GM23248 (cell line): ENCODE measurements at regions not wholly inside any gene's neighbourhood (a gene's known extent, or its start where the extent isn't known, plus 50 kb on each side); places are given as distances from the start of the nearest gene placed in this dataset.

ENCODE experiments used
- DNase-seq: peaks from one replicate; pipeline ENCODE4 v3.0.0-alpha.2; 2015
- H2AFZ ChIP-seq: fragments of 200-600 bp; sonication (generic); 2 replicates; pipeline ENCODE4 v1.6.1; 2016; ENCODE audit warnings: antibody characterized with exemption
- H3F3A ChIP-seq: fragments of 200-600 bp; sonication (generic); 2 replicates; pipeline ENCODE4 v1.6.1; 2016; ENCODE audit warnings: mild to moderate bottlenecking, antibody characterized with exemption, mixed run types; ENCODE audit not compliant: insufficient read depth
- H3K27ac ChIP-seq: fragments of 200-600 bp; sonication (generic); 2 replicates; pipeline ENCODE4 v1.5.1; 2016; ENCODE audit warnings: mild to moderate bottlenecking
- H3K27me3 ChIP-seq: fragments of 200-600 bp; sonication (generic); replicated peaks from 2 replicates; pipeline ENCODE4 v1.6.1; 2016; ENCODE audit warnings: mild to moderate bottlenecking; ENCODE audit not compliant: insufficient read depth
- H3K36me3 ChIP-seq: fragments of 200-600 bp; sonication (generic); 2 replicates; pipeline ENCODE4 v1.6.1; 2016; ENCODE audit warnings: low read depth, mild to moderate bottlenecking
- H3K4me1 ChIP-seq: fragments of 200-600 bp; sonication (generic); 2 replicates; pipeline ENCODE4 v1.6.1; 2016; ENCODE audit warnings: mild to moderate bottlenecking; ENCODE audit not compliant: insufficient read depth
- H3K4me2 ChIP-seq: fragments of 200-600 bp; sonication (generic); one replicate; pipeline ENCODE4 v1.6.1; 2016; ENCODE audit warnings: mild to moderate bottlenecking; ENCODE audit not compliant: unreplicated experiment
- H3K4me3 ChIP-seq: fragments of 200-600 bp; sonication (generic); 2 replicates; pipeline ENCODE4 v1.5.1; 2016; ENCODE audit warnings: mild to moderate bottlenecking
- H3K79me2 ChIP-seq: fragments of 200-600 bp; sonication (generic); 2 replicates; pipeline ENCODE4 v1.6.1; 2016; ENCODE audit warnings: mild to moderate bottlenecking; ENCODE audit not compliant: insufficient read depth
- H3K9ac ChIP-seq: fragments of 200-600 bp; sonication (generic); 2 replicates; pipeline ENCODE4 v1.6.1; 2016; ENCODE audit warnings: mild to moderate bottlenecking
- H3K9me2 ChIP-seq: fragments of 200-600 bp; sonication (generic); 2 replicates; pipeline ENCODE4 v1.6.1; 2016; ENCODE audit warnings: mixed run types, mild to moderate bottlenecking, moderate library complexity; ENCODE audit not compliant: insufficient read depth
- H3K9me3 ChIP-seq: fragments of 200-600 bp; sonication (generic); one replicate; pipeline ENCODE4 v1.6.1; 2017; ENCODE audit warnings: low read depth
- H4K20me1 ChIP-seq: fragments of 200-600 bp; sonication (generic); 2 replicates; pipeline ENCODE4 v1.6.0; 2016; ENCODE audit not compliant: insufficient read depth
- EZH2 ChIP-seq: fragments of 200-600 bp; sonication (generic); IDR thresholded peaks from 2 replicates; pipeline ENCODE4 v1.6.1; 2018; ENCODE audit warnings: antibody characterized with exemption, mild to moderate bottlenecking; ENCODE audit not compliant: insufficient read depth, poor library complexity, severe bottlenecking
- EZH2phosphoT487 ChIP-seq: fragments of 200-600 bp; sonication (generic); IDR thresholded peaks from 2 replicates; pipeline ENCODE4 v1.6.1; 2018; ENCODE audit warnings: antibody characterized with exemption, moderate library complexity, mild to moderate bottlenecking, low read depth; ENCODE audit not compliant: insufficient read depth
- WGBS, 2 experiments: methylation state at CpG; one replicate each; pipeline ENCODE4 v1.1.6; 2015 to 2017; ENCODE audit warnings: low lambda C conversion rate in 2 of 2, low coverage in 1 of 2; ENCODE audit errors: missing lambda C conversion rate in 2 of 2; 5-methylcytosine and 5-hydroxymethylcytosine counted together
- in situ Hi-C: fragments of 300-500 bp; cut with MboI; formaldehyde crosslinking; loops from 2 replicates; pipeline ENCODE4 v1.15.0; 2020

DNA sequence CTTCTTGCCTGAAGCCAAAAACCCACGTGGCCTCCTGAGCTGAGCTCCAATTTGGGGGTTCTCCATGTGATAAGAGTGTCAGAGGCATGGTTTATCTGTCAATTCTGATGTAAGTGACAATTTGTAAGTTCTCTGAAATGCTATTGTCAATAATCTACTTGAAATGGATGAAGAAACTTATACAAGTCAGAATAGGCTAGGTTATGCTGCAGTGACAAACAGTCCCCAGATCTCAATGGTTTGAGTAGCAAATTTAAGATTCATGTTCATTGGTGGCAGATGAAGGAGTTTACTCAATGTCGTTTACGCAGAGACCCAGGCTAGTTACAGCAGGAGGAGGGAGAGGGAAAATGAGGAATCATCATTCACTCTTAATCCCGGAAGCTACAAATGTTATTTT lies 352.4 kb downstream of the KIF16B start:
- Histone ChIP-seq H3K4me1 (no peaks in the 10 kb centered on the region), H2AFZ (no peak overlapping the region), H3K9ac (no peak overlapping the region), H3K4me2 (no peak overlapping the region), H3K4me3 (no peak overlapping the region), H3K79me2 (no peaks in the 10 kb centered on the region), H4K20me1 (no peaks in the 10 kb centered on the region), H3K9me2 (no peaks in the 10 kb centered on the region), H3K36me3 (no peaks in the 10 kb centered on the region), H3K9me3 (no peaks in the 10 kb centered on the region), H3K27me3 (no peaks in the 10 kb centered on the region), H3K27ac (no peak overlapping the region), H3F3A (no peaks in the 10 kb centered on the region)
- in situ Hi-C loops: no loop called here
- no peak for TF ChIP-seq EZH2
- TF ChIP-seq EZH2phosphoT487: no peak
- DNase-seq: no peak
- WGBS, 2 experiments: 40 to 49% methylated on average over 4 of the region's 4 CpGs

DNA sequence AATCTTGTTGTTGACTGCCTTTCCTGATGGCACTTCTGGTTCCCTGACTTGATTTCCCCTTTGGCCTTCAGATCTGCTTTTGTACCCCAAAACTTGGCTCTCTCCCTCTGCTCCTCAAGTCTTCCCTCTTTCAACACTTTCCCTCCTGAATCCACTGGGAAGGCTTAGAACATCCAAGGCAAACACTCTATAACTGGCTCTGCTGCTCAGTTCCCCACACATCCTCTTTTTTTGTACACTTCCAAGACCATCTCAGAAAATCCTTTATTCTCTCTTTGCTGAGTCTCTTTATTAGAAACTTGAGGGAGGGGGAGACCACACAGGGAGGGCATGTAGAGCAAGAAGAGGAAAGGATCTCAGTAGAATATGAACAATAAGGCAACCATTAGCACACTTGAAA lies 354.1 kb downstream of the KIF16B start:
- H3K27me3 ChIP-seq: no peaks in the 10 kb centered on the region
- no peak overlapping the region for H3K9ac ChIP-seq
- no peaks in the 10 kb centered on the region for H3K36me3 ChIP-seq
- in situ Hi-C loops: no loop called here
- no peaks in the 10 kb centered on the region for H3K79me2 ChIP-seq
- TF ChIP-seq EZH2 (no peak), EZH2phosphoT487 (no peak)
- no peak overlapping the region for H3K4me3 ChIP-seq
- H3F3A ChIP-seq: no peaks in the 10 kb centered on the region
- H3K9me3 ChIP-seq: no peaks in the 10 kb centered on the region
- no peak overlapping the region for H3K4me2 ChIP-seq
- no peaks in the 10 kb centered on the region for H3K4me1 ChIP-seq
- no peak for DNase-seq
- no peak overlapping the region for H3K27ac ChIP-seq
- no peak overlapping the region for H2AFZ ChIP-seq
- H4K20me1 ChIP-seq: no peaks in the 10 kb centered on the region
- no peaks in the 10 kb centered on the region for H3K9me2 ChIP-seq

DNA sequence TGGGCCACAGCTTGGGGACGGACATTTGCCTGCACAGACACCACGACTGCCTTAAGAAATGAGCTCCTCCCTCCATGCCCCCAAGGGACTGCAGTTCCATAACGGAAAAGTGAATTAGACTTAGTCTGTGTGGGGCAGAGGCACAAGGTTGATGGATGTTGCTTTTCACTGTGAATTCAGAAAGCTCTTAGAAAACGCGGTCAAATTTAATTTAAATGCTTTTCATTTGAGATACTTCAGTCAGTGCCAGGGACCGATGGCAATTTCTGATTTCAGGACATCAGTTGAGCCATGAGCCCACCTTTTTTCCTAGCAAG lies 356.4 kb downstream of the KIF16B start:
- H3K9me2 ChIP-seq: no peaks in the 10 kb centered on the region
- WGBS, 2 experiments: 28 to 35% methylated on average over 6 of the region's 6 CpGs

DNA sequence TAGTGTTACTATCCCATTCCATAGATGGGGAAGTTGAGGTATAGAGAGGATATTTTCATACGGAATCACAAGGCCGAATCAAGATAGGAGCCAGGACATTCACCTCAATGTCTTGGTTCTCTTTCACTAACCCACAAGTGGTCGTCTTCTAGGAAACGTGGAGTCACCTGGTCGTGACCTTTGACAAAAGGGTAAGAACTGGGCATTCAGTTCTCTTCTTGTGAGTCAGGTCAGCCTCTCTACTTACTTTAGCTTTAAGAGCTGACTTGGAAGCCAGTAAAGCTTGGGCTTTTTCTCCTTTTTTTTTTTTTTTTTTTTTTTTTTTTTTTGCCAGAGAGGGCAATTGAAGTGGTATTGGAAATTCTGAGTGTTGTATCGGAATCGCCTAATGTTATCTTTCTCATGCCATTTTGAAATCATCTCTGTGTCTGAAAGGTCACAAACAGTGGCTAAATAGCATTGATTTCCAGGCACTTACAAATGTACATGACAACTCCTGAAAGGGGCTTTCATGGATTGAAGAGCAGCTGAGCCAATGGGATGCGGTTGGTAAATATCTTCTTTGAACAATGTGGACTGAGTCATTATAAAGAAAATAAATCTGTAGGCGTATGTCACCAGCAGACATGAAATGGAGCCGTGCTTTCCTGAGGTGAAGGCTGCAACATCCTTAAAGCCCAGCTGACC lies 356.9 kb downstream of the KIF16B start:
- no peaks in the 10 kb centered on the region for H3K36me3 ChIP-seq
- no peak overlapping the region for H3K4me2 ChIP-seq
- H3K9me3 ChIP-seq: no peaks in the 10 kb centered on the region
- H3K27me3 ChIP-seq: no peaks in the 10 kb centered on the region
- H3K4me1 ChIP-seq: no peaks in the 10 kb centered on the region
- WGBS, 2 experiments: 42 to 49% methylated on average over 10 of the region's 10 CpGs
- TF ChIP-seq EZH2phosphoT487: no peak
- no peak for TF ChIP-seq EZH2
- no peaks in the 10 kb centered on the region for H3F3A ChIP-seq
- H3K4me3 ChIP-seq: no peak overlapping the region
- H3K9me2 ChIP-seq: no peaks in the 10 kb centered on the region
- no peak overlapping the region for H3K27ac ChIP-seq
- no peaks in the 10 kb centered on the region for H3K79me2 ChIP-seq
- H4K20me1 ChIP-seq: no peaks in the 10 kb centered on the region
- no peak for DNase-seq
- H2AFZ ChIP-seq: no peak overlapping the region
- in situ Hi-C loops: no loop called here
- H3K9ac ChIP-seq: no peak overlapping the region

More for the DNA sequence above, 356.4 kb downstream of the KIF16B start:
- Histone ChIP-seq H3K9me3 (no peaks in the 10 kb centered on the region), H2AFZ (no peak overlapping the region), H3K79me2 (no peaks in the 10 kb centered on the region), H3K27me3 (no peaks in the 10 kb centered on the region), H3K4me2 (no peak overlapping the region), H3K4me1 (no peaks in the 10 kb centered on the region), H3K9ac (no peak overlapping the region), H3K27ac (no peak overlapping the region), H3K4me3 (no peak overlapping the region), H3F3A (no peaks in the 10 kb centered on the region), H4K20me1 (no peaks in the 10 kb centered on the region), H3K36me3 (no peaks in the 10 kb centered on the region)
- TF ChIP-seq EZH2: no peak
- TF ChIP-seq EZH2phosphoT487: no peak
- no peak for DNase-seq
- in situ Hi-C loops: no loop called here

DNA sequence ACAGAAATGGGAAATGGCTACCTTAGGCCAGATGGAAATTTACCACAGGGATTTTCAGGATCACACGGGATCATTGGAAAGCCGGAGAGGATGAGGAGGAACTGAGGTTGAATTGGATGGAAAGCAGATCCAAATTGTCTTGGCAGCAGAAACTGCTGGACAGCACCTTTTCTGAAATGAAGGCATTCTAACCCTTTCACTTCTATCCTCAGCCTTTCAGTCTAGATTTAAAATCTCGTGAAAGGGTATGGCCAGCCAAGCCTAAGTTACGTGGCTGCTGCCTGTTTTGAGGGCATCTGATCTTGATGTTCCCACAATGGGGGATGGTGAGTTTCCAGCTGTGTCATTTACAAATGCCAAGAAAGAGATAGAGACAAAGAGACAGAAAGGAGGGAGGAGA lies 358.2 kb downstream of the KIF16B start:
- Histone ChIP-seq H3K36me3 (no peaks in the 10 kb centered on the region), H3K4me2 (no peak overlapping the region), H3F3A (no peaks in the 10 kb centered on the region), H3K9me3 (no peaks in the 10 kb centered on the region), H3K27me3 (no peaks in the 10 kb centered on the region), H3K4me3 (no peak overlapping the region), H3K9ac (no peak overlapping the region), H3K4me1 (no peaks in the 10 kb centered on the region), H2AFZ (no peak overlapping the region), H3K79me2 (no peaks in the 10 kb centered on the region), H3K9me2 (no peaks in the 10 kb centered on the region), H3K27ac (no peak overlapping the region), H4K20me1 (no peaks in the 10 kb centered on the region)
- no peak for DNase-seq
- TF ChIP-seq EZH2 (no peak), EZH2phosphoT487 (no peak)
- in situ Hi-C loops: no loop called here
- WGBS, 2 experiments: 9 to 14% methylated on average over 4 of the region's 4 CpGs
